Peyer's patch (tissue), 4 donors: ENCODE measurements at regions not wholly inside any gene's neighbourhood (a gene's known extent, or its start where the extent isn't known, plus 50 kb on each side); places are given as distances from the start of the nearest gene placed in this dataset.

Experiments
- DNase-seq, 3 donors: peaks; one replicate each; pipeline ENCODE4 v3.0.0-alpha.2; 2017 to 2019
- H3K27ac ChIP-seq, 4 donors: fragments of 200-600 bp; sonication (generic); one replicate each; pipeline ENCODE4 v1.5.1; 2016 to 2019
- H3K27me3 ChIP-seq, 2 donors: fragments of 200-600 bp; sonication (generic); one replicate each; pipeline ENCODE4 v1.5.1; 2019
- H3K36me3 ChIP-seq, 3 donors: fragments of 200-600 bp; sonication (generic); one replicate each; pipeline ENCODE4 v1.5.1; 2016 to 2019
- H3K4me1 ChIP-seq, 4 donors: fragments of 200-600 bp; sonication (generic); one replicate each; pipeline ENCODE4 v1.5.1; 2016 to 2019
- H3K4me3 ChIP-seq, 4 donors: fragments of 200-600 bp; sonication (generic); 1 replicate in 3 of 4; 2 replicates in 1 of 4; pipeline ENCODE4 v1.5.1; 2016 to 2019; ENCODE audit warnings: mild to moderate bottlenecking in 1 of 4
- H3K9me3 ChIP-seq, 4 donors: fragments of 200-600 bp; sonication (generic); one replicate each; pipeline ENCODE4 v1.5.1; 2016 to 2019; ENCODE audit warnings: mild to moderate bottlenecking in 1 of 4
- POLR2A ChIP-seq, 2 donors: fragments of 450-650 bp; IDR thresholded peaks; one replicate each; pipeline ENCODE4 v1.5.1; 2017; ENCODE audit warnings: antibody characterized with exemption in 2 of 2, mild to moderate bottlenecking in 2 of 2, moderate library complexity in 2 of 2
- TF ChIP-seq, protein P1 (sequence below), 6 experiments: fragments of 450-650 bp in 4 of 6; fragments of 200-600 bp in 2 of 6; sonication (generic) in 1 of 6; IDR thresholded peaks; one replicate each; pipeline ENCODE4 v1.5.1; 2017 to 2019; ENCODE audit warnings: antibody characterized with exemption in 6 of 6, mild to moderate bottlenecking in 3 of 6, moderate library complexity in 1 of 6

GRCh38 chr6:15882345-15882744 lies 219.5 kb upstream of the DTNBP1 start:
- no peak for DNase-seq
- H3K4me3 ChIP-seq: no peak overlapping the region
- H3K36me3 ChIP-seq: no peaks in the 10 kb centered on the region
- H3K27me3 ChIP-seq: no peaks in the 10 kb centered on the region
- H3K4me1 ChIP-seq: peaks cover 0 to 11% (median 3%) of the 10 kb centered on the region in 4 donors
- TF ChIP-seq, protein P1, sequence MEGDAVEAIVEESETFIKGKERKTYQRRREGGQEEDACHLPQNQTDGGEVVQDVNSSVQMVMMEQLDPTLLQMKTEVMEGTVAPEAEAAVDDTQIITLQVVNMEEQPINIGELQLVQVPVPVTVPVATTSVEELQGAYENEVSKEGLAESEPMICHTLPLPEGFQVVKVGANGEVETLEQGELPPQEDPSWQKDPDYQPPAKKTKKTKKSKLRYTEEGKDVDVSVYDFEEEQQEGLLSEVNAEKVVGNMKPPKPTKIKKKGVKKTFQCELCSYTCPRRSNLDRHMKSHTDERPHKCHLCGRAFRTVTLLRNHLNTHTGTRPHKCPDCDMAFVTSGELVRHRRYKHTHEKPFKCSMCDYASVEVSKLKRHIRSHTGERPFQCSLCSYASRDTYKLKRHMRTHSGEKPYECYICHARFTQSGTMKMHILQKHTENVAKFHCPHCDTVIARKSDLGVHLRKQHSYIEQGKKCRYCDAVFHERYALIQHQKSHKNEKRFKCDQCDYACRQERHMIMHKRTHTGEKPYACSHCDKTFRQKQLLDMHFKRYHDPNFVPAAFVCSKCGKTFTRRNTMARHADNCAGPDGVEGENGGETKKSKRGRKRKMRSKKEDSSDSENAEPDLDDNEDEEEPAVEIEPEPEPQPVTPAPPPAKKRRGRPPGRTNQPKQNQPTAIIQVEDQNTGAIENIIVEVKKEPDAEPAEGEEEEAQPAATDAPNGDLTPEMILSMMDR (IDR thresholded peaks at IDR 0.05): no peak
- no peak for TF ChIP-seq POLR2A (IDR thresholded peaks at IDR 0.05)
- no peaks in the 10 kb centered on the region for H3K9me3 ChIP-seq
- no peak overlapping the region for H3K27ac ChIP-seq

DNA sequence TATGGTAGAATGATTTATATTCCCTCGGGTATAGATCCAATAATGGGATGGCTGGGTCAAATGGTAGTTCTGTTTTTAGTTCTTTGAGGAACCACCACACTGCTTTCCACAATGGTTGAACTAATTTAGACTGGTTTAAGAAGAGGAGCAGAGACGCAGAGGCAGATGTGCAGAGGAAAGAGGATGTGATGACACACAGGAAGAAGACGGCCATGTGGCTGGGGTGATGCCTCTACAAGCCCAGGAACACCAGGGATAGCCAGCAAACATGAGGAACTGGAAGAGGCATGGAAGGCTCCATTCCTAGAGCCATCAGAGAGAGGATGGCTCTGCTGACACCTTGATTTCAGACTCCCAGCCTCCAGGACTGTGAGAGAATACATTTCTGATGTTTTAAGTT lies 218.3 kb upstream of the DTNBP1 start:
- Histone ChIP-seq H3K36me3 (no peaks in the 10 kb centered on the region), H3K27me3 (no peaks in the 10 kb centered on the region), H3K4me3 (no peak overlapping the region), H3K27ac (no peak overlapping the region), H3K4me1 (peaks cover 0 to 11% (median 3%) of the 10 kb centered on the region in 4 donors), H3K9me3 (no peaks in the 10 kb centered on the region)
- no peak for DNase-seq
- no peak for TF ChIP-seq POLR2A (IDR thresholded peaks at IDR 0.05)
- TF ChIP-seq, protein P1 (IDR thresholded peaks at IDR 0.05): no peak

DNA sequence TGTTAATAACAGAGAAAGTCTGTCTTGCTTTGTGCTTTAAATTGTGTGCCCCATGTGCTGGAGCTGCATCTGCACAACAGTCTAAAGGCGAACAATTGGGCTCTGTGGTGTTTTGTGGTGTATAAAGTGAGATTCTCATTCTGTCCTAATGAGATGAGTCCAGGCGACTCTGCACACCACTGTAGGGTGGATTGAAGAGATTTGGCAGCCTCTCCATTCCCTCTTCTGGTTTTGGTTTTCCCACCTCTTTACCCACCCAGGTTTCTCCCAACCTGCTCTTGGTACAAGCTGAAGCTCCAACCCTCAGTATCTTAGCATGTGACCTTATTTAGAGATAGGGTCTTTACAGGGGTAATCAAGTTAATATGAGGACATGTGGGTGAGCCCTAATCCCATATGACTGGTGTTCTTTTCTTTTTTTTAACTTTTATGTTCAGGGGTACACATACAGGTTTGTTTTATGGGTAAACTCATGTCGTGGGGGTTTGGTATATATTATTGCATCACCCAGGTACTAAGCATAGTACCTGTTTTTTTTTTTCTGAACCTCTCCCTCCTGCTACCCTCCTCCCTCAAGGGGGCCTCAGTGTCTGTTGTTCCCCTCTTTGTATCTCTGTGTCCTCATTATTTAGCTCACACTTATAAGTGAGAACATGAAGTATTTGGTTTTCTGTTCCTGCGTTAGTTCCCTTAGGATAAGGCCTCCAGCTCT lies 217.6 kb upstream of the DTNBP1 start:
- H3K4me1 ChIP-seq: peaks cover 0 to 11% (median 3%) of the 10 kb centered on the region in 4 donors
- no peaks in the 10 kb centered on the region for H3K9me3 ChIP-seq
- TF ChIP-seq, protein P1 (IDR thresholded peaks at IDR 0.05): no peak
- TF ChIP-seq POLR2A (IDR thresholded peaks at IDR 0.05): no peak
- H3K4me3 ChIP-seq: no peak overlapping the region
- no peaks in the 10 kb centered on the region for H3K27me3 ChIP-seq
- peak overlapping the region in 1 of 4 donors; percentile 16 for H3K27ac ChIP-seq
- no peak for DNase-seq
- H3K36me3 ChIP-seq: no peaks in the 10 kb centered on the region

GRCh38 chr6:15879371-15880261 lies 216.8 kb upstream of the DTNBP1 start:
- peak; percentile 59 to 73 (median 60) for DNase-seq
- Histone ChIP-seq H3K36me3 (no peaks in the 10 kb centered on the region), H3K4me1 (peaks cover 0 to 11% (median 3%) of the 10 kb centered on the region in 4 donors), H3K27ac (peak overlapping the region in 1 of 4 donors; percentile 16), H3K4me3 (no peak overlapping the region), H3K9me3 (no peaks in the 10 kb centered on the region), H3K27me3 (no peaks in the 10 kb centered on the region)
- TF ChIP-seq, protein P1 (IDR thresholded peaks at IDR 0.05): no peak
- no peak for TF ChIP-seq POLR2A (IDR thresholded peaks at IDR 0.05)

DNA sequence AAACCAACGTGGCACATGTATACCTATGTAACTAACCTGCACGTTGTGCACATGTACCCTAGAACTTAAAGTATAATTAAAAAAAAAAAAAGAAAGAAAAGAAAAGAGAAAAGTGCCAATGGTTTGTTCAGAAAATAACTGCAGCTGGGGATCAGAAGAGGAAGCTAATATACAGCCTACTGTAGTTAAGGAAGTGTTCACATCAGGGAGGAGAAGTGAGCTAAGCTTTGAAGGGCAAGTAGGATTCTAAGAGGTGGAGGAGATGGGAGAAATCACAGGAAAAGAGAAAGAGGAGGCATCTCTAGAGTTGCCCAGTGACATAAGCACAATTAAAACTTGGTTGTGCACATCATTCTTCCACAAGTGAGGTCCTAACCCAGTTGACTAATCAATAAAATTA lies 214.4 kb upstream of the DTNBP1 start:
- no peaks in the 10 kb centered on the region for H3K36me3 ChIP-seq
- no peaks in the 10 kb centered on the region for H3K9me3 ChIP-seq
- DNase-seq: no peak
- no peaks in the 10 kb centered on the region for H3K27me3 ChIP-seq
- TF ChIP-seq, protein P1 (IDR thresholded peaks at IDR 0.05): no peak
- no peak overlapping the region for H3K4me3 ChIP-seq
- no peak overlapping the region for H3K27ac ChIP-seq
- H3K4me1 ChIP-seq: peaks cover 0 to 11% (median 3%) of the 10 kb centered on the region in 4 donors
